Memory B cell (primary cell): ENCODE measurements at regions not wholly inside any gene's neighbourhood (a gene's known extent, or its start where the extent isn't known, plus 50 kb on each side); places are given as distances from the start of the nearest gene placed in this dataset.
"Not testable (repeated sequence)": the region's sequence is repeated elsewhere in the genome, so short reads cannot be mapped to it uniquely, and the experiment has no call there.

ENCODE experiments used
- ATAC-seq: fragments of 150-1000 bp; cut with Tn5 transposase; 2 replicates; pipeline ENCODE4 v1.10.0; 2021; ENCODE audit warnings: low read depth, mild to moderate bottlenecking, moderate library complexity
- DNase-seq, 2 donors: peaks; one replicate each; pipeline ENCODE4 v3.0.0; 2022; ENCODE audit warnings: low spot score in 2 of 2
- H3K27ac Mint-ChIP-seq: one replicate; pipeline ENCODE4 v1.8.0; 2022; ENCODE audit warnings: mild to moderate bottlenecking, moderate library complexity, mixed read lengths
- H3K27me3 Mint-ChIP-seq: one replicate; pipeline ENCODE4 v1.8.0; 2022; ENCODE audit warnings: mixed read lengths
- H3K36me3 Mint-ChIP-seq: one replicate; pipeline ENCODE4 v1.8.0; 2022; ENCODE audit warnings: mild to moderate bottlenecking, mixed read lengths
- H3K4me1 Mint-ChIP-seq: one replicate; pipeline ENCODE4 v1.8.0; 2022; ENCODE audit warnings: mixed read lengths
- H3K4me3 Mint-ChIP-seq: one replicate; pipeline ENCODE4 v1.8.0; 2022; ENCODE audit warnings: mild to moderate bottlenecking, moderate library complexity, mixed read lengths
- H3K9me3 Mint-ChIP-seq: one replicate; pipeline ENCODE4 v1.8.0; 2022; ENCODE audit warnings: mixed read lengths

DNA sequence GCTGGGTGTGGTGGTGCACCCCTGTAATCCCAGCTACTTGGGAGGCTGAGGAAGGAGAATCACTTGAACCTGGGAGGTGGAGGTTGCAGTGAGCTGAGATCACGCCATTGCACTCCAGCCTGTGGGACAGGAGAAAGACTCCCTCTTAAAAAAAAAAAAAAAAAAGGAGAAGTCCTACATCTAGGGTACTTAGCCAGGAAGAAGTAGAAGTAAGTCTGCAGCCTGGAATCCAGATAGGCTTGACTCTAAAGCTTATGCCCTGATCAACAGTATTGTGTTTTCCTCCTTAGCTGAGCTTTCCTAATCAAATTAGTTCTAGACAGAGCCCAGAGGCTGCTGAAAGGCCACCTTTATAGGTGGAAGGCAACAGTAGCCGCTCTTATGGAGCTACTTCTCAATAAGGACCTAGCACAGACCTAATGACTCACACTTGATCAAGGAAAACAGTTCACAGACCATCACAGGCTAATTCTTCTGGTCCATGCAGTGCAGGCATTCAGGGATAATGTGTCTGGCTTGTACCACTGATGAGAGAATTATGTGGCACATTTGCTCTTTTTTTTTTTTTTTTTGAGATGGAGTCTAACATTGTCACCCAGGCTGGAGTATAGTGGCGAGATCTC, 105.5 kb upstream of the KLF4 start:
- ATAC-seq = no peak
- no peak overlapping the region for H3K4me3 Mint-ChIP-seq
- H3K9me3 Mint-ChIP-seq = no peaks in the 10 kb centered on the region

DNA sequence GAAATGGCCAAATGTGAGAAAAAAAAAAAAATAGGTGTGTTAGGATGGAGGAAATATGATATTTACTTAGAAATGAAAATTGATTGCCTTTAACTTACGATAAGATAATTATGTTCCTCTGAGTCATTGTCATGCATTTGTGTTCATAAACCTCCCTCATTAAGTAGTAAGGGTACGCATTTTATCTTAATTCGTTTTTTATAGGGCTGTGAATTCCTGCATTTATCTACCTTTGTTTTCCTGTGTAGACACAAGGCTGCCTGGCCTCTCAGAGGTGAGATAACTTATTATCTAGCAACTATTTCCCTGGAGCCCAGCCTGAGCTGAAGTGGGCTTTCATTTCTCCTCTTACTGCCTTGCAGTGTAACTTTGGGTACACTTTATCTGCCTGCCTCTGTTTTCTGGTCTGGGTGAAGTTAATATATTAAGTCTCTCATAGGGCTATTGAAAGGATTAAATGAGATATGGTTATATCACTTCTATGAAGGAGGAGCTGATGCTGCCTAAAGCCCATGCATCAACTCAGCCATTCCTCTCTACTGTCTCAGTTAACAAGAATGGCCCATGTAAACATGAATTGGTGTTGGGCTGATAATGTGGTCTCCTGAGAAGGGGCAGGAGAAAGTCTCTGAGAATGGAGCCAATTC, 103.8 kb upstream of the KLF4 start:
- Mint-ChIP-seq H3K4me3 (no peak overlapping the region), H3K27me3 (peaks cover 4% of the 10 kb centered on the region), H3K27ac (no peak overlapping the region), H3K9me3 (no peaks in the 10 kb centered on the region), H3K36me3 (no peaks in the 10 kb centered on the region), H3K4me1 (no peaks in the 10 kb centered on the region)
- DNase-seq (no peak), ATAC-seq (no peak)

More for the DNA sequence above, 105.5 kb upstream of the KLF4 start:
- no peak for DNase-seq
- Mint-ChIP-seq H3K36me3 (no peaks in the 10 kb centered on the region), H3K27me3 (peaks cover 8% of the 10 kb centered on the region), H3K4me1 (no peaks in the 10 kb centered on the region), H3K27ac (no peak overlapping the region)

GRCh38 chr9:107592424-107592823, 102.9 kb upstream of the KLF4 start:
- peaks cover 4% of the 10 kb centered on the region for H3K27me3 Mint-ChIP-seq
- no peak overlapping the region for H3K27ac Mint-ChIP-seq
- no peak for ATAC-seq
- no peaks in the 10 kb centered on the region for H3K36me3 Mint-ChIP-seq
- no peaks in the 10 kb centered on the region for H3K9me3 Mint-ChIP-seq
- DNase-seq = no peak
- no peaks in the 10 kb centered on the region for H3K4me1 Mint-ChIP-seq
- H3K4me3 Mint-ChIP-seq = no peak overlapping the region

- ATAC-seq (no peak), DNase-seq (no peak)
- Mint-ChIP-seq H3K27ac (no peak overlapping the region), H3K36me3 (no peaks in the 10 kb centered on the region), H3K4me3 (no peak overlapping the region), H3K9me3 (no peaks in the 10 kb centered on the region), H3K4me1 (no peaks in the 10 kb centered on the region), H3K27me3 (peaks cover 3% of the 10 kb centered on the region)
Observed at GRCh38 chr9:107591781-107592180, 102.2 kb upstream of the KLF4 start.

GRCh38 chr9:107588393-107588792, 98.8 kb upstream of the KLF4 start:
- no peak for ATAC-seq
- Mint-ChIP-seq H3K36me3 (no peaks in the 10 kb centered on the region), H3K27ac (no peak overlapping the region), H3K27me3 (peaks cover 9% of the 10 kb centered on the region), H3K9me3 (no peaks in the 10 kb centered on the region), H3K4me3 (no peak overlapping the region), H3K4me1 (no peaks in the 10 kb centered on the region)
- DNase-seq = no peak

GRCh38 chr9:107587191-107587963, 97.8 kb upstream of the KLF4 start:
- Mint-ChIP-seq H3K27ac (no peak overlapping the region), H3K36me3 (no peaks in the 10 kb centered on the region), H3K4me3 (no peak overlapping the region), H3K4me1 (no peaks in the 10 kb centered on the region), H3K27me3 (peaks cover 9% of the 10 kb centered on the region), H3K9me3 (no peaks in the 10 kb centered on the region)
- ATAC-seq = no peak
- DNase-seq = no peak

GRCh38 chr9:107586493-107586892, 96.9 kb upstream of the KLF4 start:
- Mint-ChIP-seq H3K27ac (no peak overlapping the region), H3K4me3 (no peak overlapping the region), H3K36me3 (no peaks in the 10 kb centered on the region), H3K27me3 (peaks cover 9% of the 10 kb centered on the region), H3K9me3 (no peaks in the 10 kb centered on the region), H3K4me1 (no peaks in the 10 kb centered on the region)
- DNase-seq = no peak
- no peak for ATAC-seq

DNA sequence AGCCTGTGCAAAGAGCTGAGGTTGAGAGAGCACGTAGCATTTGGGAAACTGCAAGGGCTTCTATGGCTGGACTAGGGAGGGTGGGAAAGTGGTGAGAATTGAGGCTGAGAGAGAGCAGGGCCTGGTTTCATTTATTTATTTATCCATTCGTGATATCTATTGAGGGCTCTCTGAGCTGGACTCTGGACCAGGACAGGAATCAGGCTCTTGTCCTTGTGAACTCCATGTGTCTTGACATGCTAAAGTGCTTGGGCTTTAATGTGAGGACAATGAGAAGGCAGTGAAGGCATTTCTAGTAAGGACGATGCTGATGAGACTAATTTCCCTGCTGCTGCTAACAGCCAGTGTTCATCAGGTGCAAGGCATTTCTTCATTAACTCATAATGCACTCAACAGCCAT, 95.9 kb upstream of the KLF4 start:
- ATAC-seq (no peak), DNase-seq (no peak)
- no peaks in the 10 kb centered on the region for H3K36me3 Mint-ChIP-seq
- H3K4me1 Mint-ChIP-seq = no peaks in the 10 kb centered on the region
- no peaks in the 10 kb centered on the region for H3K9me3 Mint-ChIP-seq
- H3K27me3 Mint-ChIP-seq = peaks cover 9% of the 10 kb centered on the region
- no peak overlapping the region for H3K27ac Mint-ChIP-seq
- no peak overlapping the region for H3K4me3 Mint-ChIP-seq

DNA sequence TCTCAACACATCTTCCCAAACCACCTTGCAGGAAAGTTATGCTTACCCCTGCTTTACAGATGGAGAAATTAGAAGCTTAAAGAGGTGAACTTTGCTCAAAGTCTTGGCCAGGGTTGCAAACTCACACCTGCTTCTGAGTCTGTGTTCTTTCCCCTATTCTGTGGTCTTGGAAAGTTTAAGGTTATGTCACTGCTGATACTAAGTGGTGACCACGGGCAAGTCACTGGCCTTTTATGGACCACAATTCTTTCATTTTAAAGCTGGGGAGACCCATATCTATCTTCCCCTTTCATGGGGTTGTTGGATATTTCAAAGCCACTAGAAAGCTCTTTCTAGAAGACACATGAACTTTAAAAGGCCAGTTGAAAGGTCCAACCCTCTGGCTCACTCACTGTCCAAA, 95.4 kb upstream of the KLF4 start:
- ATAC-seq (no peak), DNase-seq (no peak)
- Mint-ChIP-seq H3K36me3 (no peaks in the 10 kb centered on the region), H3K9me3 (no peaks in the 10 kb centered on the region), H3K4me3 (no peak overlapping the region), H3K27ac (no peak overlapping the region), H3K4me1 (no peaks in the 10 kb centered on the region), H3K27me3 (peaks cover 9% of the 10 kb centered on the region)

DNA sequence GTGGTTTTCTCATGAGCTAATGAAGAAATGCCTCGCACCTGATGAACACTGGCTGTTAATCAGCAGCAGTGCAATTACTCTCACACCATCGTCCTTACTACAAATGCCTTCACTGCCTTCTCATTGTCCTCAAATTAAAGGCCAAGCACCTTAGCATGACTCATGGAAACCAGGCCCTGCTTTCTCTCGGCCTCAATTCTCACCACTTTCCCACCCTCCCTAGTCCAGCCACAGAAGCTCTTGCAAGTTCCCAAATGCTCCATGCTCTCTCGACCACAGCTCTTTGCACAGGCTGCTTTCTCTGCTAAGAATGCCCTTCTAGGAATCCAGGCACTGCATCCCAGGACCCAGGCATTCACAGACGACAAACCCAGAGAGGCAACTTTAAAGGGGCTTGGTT, 94.6 kb upstream of the KLF4 start:
- H3K27me3 Mint-ChIP-seq = peaks cover 9% of the 10 kb centered on the region
- no peak for ATAC-seq
- H3K9me3 Mint-ChIP-seq = no peaks in the 10 kb centered on the region
- no peaks in the 10 kb centered on the region for H3K36me3 Mint-ChIP-seq
- no peak overlapping the region for H3K27ac Mint-ChIP-seq
- no peak overlapping the region for H3K4me3 Mint-ChIP-seq
- no peaks in the 10 kb centered on the region for H3K4me1 Mint-ChIP-seq
- DNase-seq = no peak

GRCh38 chr9:107577140-107577776, 87.7 kb upstream of the KLF4 start:
- Mint-ChIP-seq H3K27me3 (no peaks in the 10 kb centered on the region), H3K4me3 (no peak overlapping the region), H3K36me3 (no peaks in the 10 kb centered on the region), H3K9me3 (no peaks in the 10 kb centered on the region), H3K4me1 (no peaks in the 10 kb centered on the region), H3K27ac (no peak overlapping the region)
- ATAC-seq = no peak
- DNase-seq = no peak

DNA sequence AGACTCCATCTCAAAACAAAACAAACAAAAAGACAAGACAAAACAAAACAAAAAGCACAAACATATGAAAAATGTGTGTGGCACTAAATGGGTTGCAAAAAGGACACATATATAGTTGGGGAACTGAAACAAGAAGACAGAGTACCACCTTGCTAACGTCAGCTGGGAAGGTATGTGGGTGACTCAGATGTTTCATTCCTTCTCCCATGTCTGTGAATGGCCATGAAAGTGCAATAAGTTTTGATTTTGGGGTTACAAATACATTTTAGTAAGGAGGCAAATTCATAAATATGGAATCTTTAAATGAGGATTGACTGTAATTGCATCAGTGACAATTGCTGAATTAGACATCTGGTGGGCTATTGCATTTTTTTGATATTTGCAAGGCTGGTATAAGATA, 81.6 kb upstream of the KLF4 start:
- DNase-seq (no peak), ATAC-seq (no peak)
- Mint-ChIP-seq H3K27ac (no peak overlapping the region), H3K9me3 (no peaks in the 10 kb centered on the region), H3K4me3 (no peak overlapping the region), H3K27me3 (no peaks in the 10 kb centered on the region), H3K4me1 (no peaks in the 10 kb centered on the region), H3K36me3 (no peaks in the 10 kb centered on the region)

DNA sequence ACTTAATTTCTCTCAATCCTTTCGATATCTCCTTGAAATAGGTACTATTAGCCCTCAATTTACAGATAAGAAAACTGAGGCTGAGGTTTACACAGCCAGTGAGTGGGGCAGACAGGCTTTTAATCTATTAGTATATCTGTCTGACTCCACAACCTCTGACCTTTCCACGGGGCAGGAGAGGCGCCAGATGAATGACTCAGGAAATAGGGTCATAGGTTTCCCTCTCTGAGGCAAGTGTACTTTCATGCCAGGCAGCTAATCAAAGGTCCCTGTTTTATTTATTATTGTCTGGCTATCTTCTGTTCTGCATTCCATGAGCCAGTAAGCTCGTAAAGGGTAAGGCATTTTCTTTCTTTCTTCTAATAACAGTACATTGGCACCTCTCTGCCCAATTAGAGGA, 79.6 kb upstream of the KLF4 start:
- H3K4me1 Mint-ChIP-seq = no peaks in the 10 kb centered on the region
- no peak overlapping the region for H3K4me3 Mint-ChIP-seq
- no peak for DNase-seq
- no peak for ATAC-seq
- no peaks in the 10 kb centered on the region for H3K27me3 Mint-ChIP-seq
- no peaks in the 10 kb centered on the region for H3K36me3 Mint-ChIP-seq
- peaks cover 1% of the 10 kb centered on the region for H3K9me3 Mint-ChIP-seq
- no peak overlapping the region for H3K27ac Mint-ChIP-seq

GRCh38 chr9:107568406-107568805, 78.8 kb upstream of the KLF4 start:
- not testable (repeated sequence) for DNase-seq, ATAC-seq, H3K27me3 Mint-ChIP-seq, H3K9me3 Mint-ChIP-seq, H3K27ac Mint-ChIP-seq, H3K4me1 Mint-ChIP-seq, H3K36me3 Mint-ChIP-seq, H3K4me3 Mint-ChIP-seq
